HEK293T (cell line): ENCODE measurements at regions not wholly inside any gene's neighbourhood (a gene's known extent, or its start where the extent isn't known, plus 50 kb on each side); places are given as distances from the start of the nearest gene placed in this dataset.

Source experiments
- FOXA1 ChIP-seq: fragments of 450-650 bp; IDR thresholded peaks from 2 replicates; pipeline ENCODE4 v1.6.1; 2016; ENCODE audit warnings: mild to moderate bottlenecking
- HDGF ChIP-seq: fragments of 450-650 bp; IDR thresholded peaks from 2 replicates; pipeline ENCODE4 v1.6.1; 2017; ENCODE audit warnings: antibody characterized with exemption, borderline replicate concordance
- NFRKB ChIP-seq: fragments of 450-650 bp; IDR thresholded peaks from 2 replicates; pipeline ENCODE4 v1.6.1; 2016; ENCODE audit warnings: mild to moderate bottlenecking, moderate library complexity
- SP1 ChIP-seq: fragments of 450-650 bp; IDR thresholded peaks from 2 replicates; pipeline ENCODE4 v1.6.1; 2017

GRCh38 chr3:6504834-6505233 lies 356.1 kb upstream of the GRM7 start:
- TF ChIP-seq FOXA1 (no peak), SP1 (no peak), HDGF (no peak), NFRKB (no peak)
